Smooth muscle cell (in vitro differentiated cells): ENCODE measurements at regions not wholly inside any gene's neighbourhood (a gene's known extent, or its start where the extent isn't known, plus 50 kb on each side); places are given as distances from the start of the nearest gene placed in this dataset.

Source experiments
- DNase-seq: peaks from one replicate; lab custom pipeline; 2025; ENCODE audit not compliant: unreplicated experiment; lab: John Stamatoyannopoulos, UW
- H2AFZ ChIP-seq: fragments of 200-600 bp; sonication (generic); 2 replicates; pipeline ENCODE4 v1.6.0; 2016; ENCODE audit warnings: antibody characterized with exemption, low read depth, mild to moderate bottlenecking
- H3F3A ChIP-seq: fragments of 200-600 bp; sonication (generic); 2 replicates; pipeline ENCODE4 v1.6.0; 2017; ENCODE audit warnings: antibody characterized with exemption, low read depth
- H3K27ac ChIP-seq: fragments of 200-600 bp; sonication (generic); 2 replicates; pipeline ENCODE4 v1.5.1; 2016; ENCODE audit warnings: low read depth, mild to moderate bottlenecking
- H3K27me3 ChIP-seq: fragments of 200-600 bp; sonication (generic); 2 replicates; pipeline ENCODE4 v1.6.1; 2016; ENCODE audit warnings: low read depth, mild to moderate bottlenecking
- H3K36me3 ChIP-seq: fragments of 200-600 bp; sonication (generic); 2 replicates; pipeline ENCODE4 v1.5.1; 2016; ENCODE audit warnings: low read depth
- H3K4me1 ChIP-seq: fragments of 200-600 bp; sonication (generic); 2 replicates; pipeline ENCODE4 v1.5.1; 2016; ENCODE audit warnings: low read depth
- H3K4me2 ChIP-seq: fragments of 200-600 bp; sonication (generic); 2 replicates; pipeline ENCODE4 v1.6.0; 2016; ENCODE audit warnings: mild to moderate bottlenecking
- H3K4me3 ChIP-seq: fragments of 200-600 bp; sonication (generic); 2 replicates; pipeline ENCODE4 v1.5.1; 2016; ENCODE audit warnings: mild to moderate bottlenecking
- H3K79me2 ChIP-seq: fragments of 200-600 bp; sonication (generic); 2 replicates; pipeline ENCODE4 v1.6.0; 2016; ENCODE audit warnings: low read depth, mild to moderate bottlenecking
- H3K9ac ChIP-seq: fragments of 200-600 bp; sonication (generic); 2 replicates; pipeline ENCODE4 v1.6.0; 2016; ENCODE audit warnings: low read depth
- H3K9me3 ChIP-seq: fragments of 200-600 bp; sonication (generic); replicated peaks from 2 replicates; pipeline ENCODE4 v1.5.1; 2016; ENCODE audit warnings: low read depth
- H4K20me1 ChIP-seq: fragments of 200-600 bp; sonication (generic); 2 replicates; pipeline ENCODE4 v1.6.0; 2016; ENCODE audit warnings: low read depth
- CTCF ChIP-seq: fragments of 200-600 bp; sonication (generic); IDR thresholded peaks from 2 replicates; pipeline ENCODE4 v1.5.1; 2017; ENCODE audit warnings: borderline replicate concordance, mild to moderate bottlenecking, antibody characterized with exemption; ENCODE audit not compliant: insufficient read depth, poor library complexity, severe bottlenecking
- WGBS: methylation state at CpG from one replicate; pipeline ENCODE4 v1.1.7; 2016; ENCODE audit warnings: low lambda C conversion rate; 5-methylcytosine and 5-hydroxymethylcytosine counted together

GRCh38 chr12:94020335-94020734 is 128.0 kb upstream of the PLXNC1 start:
- WGBS, result 75% methylated on average over 1 of the region's 1 CpG
- no peak for DNase-seq
- no peak overlapping the region for H3K4me3 ChIP-seq

GRCh38 chr12:94023879-94024278 is 124.5 kb upstream of the PLXNC1 start:
- DNase-seq, result no peak
- H3K4me2 ChIP-seq, result no peak overlapping the region
- H3K9ac ChIP-seq, result no peak overlapping the region

More at GRCh38 chr12:94020335-94020734, 128.0 kb upstream of the PLXNC1 start:
- Histone ChIP-seq H3F3A (no peaks in the 10 kb centered on the region), H3K9ac (no peak overlapping the region), H3K27ac (no peak overlapping the region), H3K4me2 (no peak overlapping the region), H3K27me3 (no peaks in the 10 kb centered on the region), H4K20me1 (no peaks in the 10 kb centered on the region), H3K79me2 (no peaks in the 10 kb centered on the region), H2AFZ (no peak overlapping the region), H3K9me3 (peaks cover 13% of the 10 kb centered on the region), H3K4me1 (no peaks in the 10 kb centered on the region), H3K36me3 (no peaks in the 10 kb centered on the region)
- no peak for TF ChIP-seq CTCF

DNA sequence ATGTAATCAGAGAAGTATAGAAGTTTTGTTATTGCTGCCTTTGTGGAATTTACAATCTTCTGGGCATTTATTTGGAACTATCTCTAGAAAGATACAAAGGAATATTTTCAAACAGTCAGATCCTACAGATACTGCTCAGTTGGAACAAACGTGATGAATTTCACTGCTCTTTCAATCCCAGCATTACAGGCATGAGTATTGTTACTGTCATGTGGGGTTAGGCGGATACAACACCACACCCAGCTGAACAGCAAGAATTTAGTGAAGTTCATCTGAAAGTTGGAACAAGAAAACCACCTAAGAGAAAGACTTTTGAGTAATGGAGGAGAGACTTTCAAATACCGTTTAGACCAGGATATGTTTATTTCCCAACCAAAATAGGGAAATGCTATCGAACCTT is 123.3 kb upstream of the PLXNC1 start:
- peaks cover 7% of the 10 kb centered on the region for H3K9me3 ChIP-seq
- H4K20me1 ChIP-seq, result no peaks in the 10 kb centered on the region
- H3K4me1 ChIP-seq, result peaks cover 5% of the 10 kb centered on the region
- no peak overlapping the region for H2AFZ ChIP-seq
- H3F3A ChIP-seq, result no peaks in the 10 kb centered on the region
- H3K27ac ChIP-seq, result no peak overlapping the region
- no peak overlapping the region for H3K4me2 ChIP-seq
- no peak for TF ChIP-seq CTCF
- H3K4me3 ChIP-seq, result no peak overlapping the region
- WGBS, result 96% methylated on average over 4 of the region's 4 CpGs
- no peak for DNase-seq
- no peaks in the 10 kb centered on the region for H3K79me2 ChIP-seq
- no peaks in the 10 kb centered on the region for H3K27me3 ChIP-seq
- H3K36me3 ChIP-seq, result no peaks in the 10 kb centered on the region
- H3K9ac ChIP-seq, result no peak overlapping the region

More at GRCh38 chr12:94023879-94024278, 124.5 kb upstream of the PLXNC1 start:
- no peak overlapping the region for H2AFZ ChIP-seq
- peaks cover 5% of the 10 kb centered on the region for H3K4me1 ChIP-seq
- H3F3A ChIP-seq, result no peaks in the 10 kb centered on the region
- H3K27ac ChIP-seq, result no peak overlapping the region
- H3K4me3 ChIP-seq, result no peak overlapping the region
- no peaks in the 10 kb centered on the region for H3K36me3 ChIP-seq
- H3K79me2 ChIP-seq, result no peaks in the 10 kb centered on the region
- no peak for TF ChIP-seq CTCF
- H3K27me3 ChIP-seq, result no peaks in the 10 kb centered on the region
- H3K9me3 ChIP-seq, result peaks cover 7% of the 10 kb centered on the region
- no peaks in the 10 kb centered on the region for H4K20me1 ChIP-seq

DNA sequence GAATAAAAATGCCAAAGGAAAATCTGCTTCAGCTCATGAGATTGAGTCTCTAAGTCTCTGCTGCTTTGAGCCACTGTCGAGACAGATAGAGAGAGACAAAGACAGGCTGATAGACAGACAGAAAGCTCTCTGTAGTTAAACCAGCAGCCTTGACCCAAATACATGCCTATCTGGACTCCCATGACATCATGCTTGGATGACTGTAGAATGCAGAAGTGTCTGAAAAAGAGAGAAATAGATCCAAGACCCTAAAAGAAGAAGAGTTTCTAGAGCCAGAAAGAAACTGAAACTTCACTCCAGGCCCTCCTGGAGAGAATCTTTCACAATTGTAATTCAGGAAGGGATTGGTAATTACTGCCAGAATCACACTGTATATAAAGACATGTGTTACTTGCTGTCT is 122.6 kb upstream of the PLXNC1 start:
- Histone ChIP-seq H3K9ac (no peak overlapping the region), H3K36me3 (no peaks in the 10 kb centered on the region), H3F3A (no peaks in the 10 kb centered on the region), H4K20me1 (no peaks in the 10 kb centered on the region), H3K4me1 (peaks cover 5% of the 10 kb centered on the region), H3K4me3 (no peak overlapping the region), H2AFZ (no peak overlapping the region), H3K9me3 (peaks cover 7% of the 10 kb centered on the region), H3K27ac (no peak overlapping the region), H3K27me3 (no peaks in the 10 kb centered on the region), H3K79me2 (no peaks in the 10 kb centered on the region), H3K4me2 (no peak overlapping the region)
- no peak for DNase-seq
- 71% methylated on average over 1 of the region's 1 CpG for WGBS
- no peak for TF ChIP-seq CTCF
